HEK293T (cell line): ENCODE measurements at regions not wholly inside any gene's neighbourhood (a gene's known extent, or its start where the extent isn't known, plus 50 kb on each side); places are given as distances from the start of the nearest gene placed in this dataset.

Source experiments
- CTBP1 ChIP-seq: fragments of 450-650 bp; IDR thresholded peaks from 2 replicates; pipeline ENCODE4 v1.6.1; 2016; ENCODE audit warnings: borderline replicate concordance
- ELF4 ChIP-seq: fragments of 450-650 bp; IDR thresholded peaks from 2 replicates; pipeline ENCODE4 v1.6.1; 2017; ENCODE audit warnings: antibody characterized with exemption
- FOXK2 ChIP-seq: fragments of 450-650 bp; IDR thresholded peaks from 2 replicates; pipeline ENCODE4 v1.6.1; 2016; ENCODE audit warnings: mild to moderate bottlenecking
- FOXM1 ChIP-seq: fragments of 450-650 bp; IDR thresholded peaks from 2 replicates; pipeline ENCODE4 v1.6.1; 2017; ENCODE audit warnings: mild to moderate bottlenecking, borderline replicate concordance
- L3MBTL2 ChIP-seq: fragments of 450-650 bp; conservative IDR thresholded peaks from 2 replicates; pipeline ENCODE4 v1.6.1; 2016; ENCODE audit warnings: mild to moderate bottlenecking

DNA sequence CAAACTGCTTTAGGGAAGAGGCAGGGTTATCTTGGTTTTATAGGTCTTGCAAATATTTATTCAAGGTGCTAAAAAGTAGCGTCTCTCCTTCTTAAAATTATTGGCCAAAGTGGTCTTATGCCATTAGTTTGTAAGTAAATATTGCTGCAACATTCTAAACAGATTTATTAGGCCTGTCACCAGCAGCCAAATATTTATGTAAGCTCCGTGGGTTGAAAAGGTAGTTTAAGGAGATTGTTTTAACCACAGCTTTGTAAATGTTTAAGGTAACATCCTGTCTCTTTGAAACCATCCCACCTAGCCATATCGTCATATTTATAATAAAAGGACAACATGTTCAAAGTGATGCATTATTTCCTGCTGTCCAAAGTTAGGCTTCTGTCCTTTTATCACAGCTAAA, 210.1 kb upstream of the LNX1 start:
- TF ChIP-seq L3MBTL2 = no peak
- TF ChIP-seq FOXM1 = no peak
- TF ChIP-seq FOXK2 = no peak
- no peak for TF ChIP-seq ELF4
- TF ChIP-seq CTBP1 = no peak
